Suprapubic skin (tissue), 4 donors: ENCODE measurements at regions not wholly inside any gene's neighbourhood (a gene's known extent, or its start where the extent isn't known, plus 50 kb on each side); places are given as distances from the start of the nearest gene placed in this dataset.

ENCODE experiments used
- DNase-seq, 2 donors: peaks; one replicate each; pipeline ENCODE4 v3.0.0-alpha.2; 2019; ENCODE audit warnings: low spot score in 2 of 2
- H3K27ac ChIP-seq: fragments of 200-600 bp; sonication (generic); one replicate; pipeline ENCODE4 v1.5.1; 2019
- H3K27me3 ChIP-seq: fragments of 200-600 bp; sonication (generic); one replicate; pipeline ENCODE4 v1.5.1; 2019
- H3K36me3 ChIP-seq: fragments of 200-600 bp; sonication (generic); one replicate; pipeline ENCODE4 v1.5.1; 2019
- H3K4me1 ChIP-seq: fragments of 200-600 bp; sonication (generic); one replicate; pipeline ENCODE4 v1.5.1; 2019
- H3K4me3 ChIP-seq: fragments of 200-600 bp; sonication (generic); one replicate; pipeline ENCODE4 v1.5.1; 2019; ENCODE audit warnings: mild to moderate bottlenecking
- H3K9me3 ChIP-seq: fragments of 200-600 bp; sonication (generic); one replicate; pipeline ENCODE4 v1.5.1; 2019
- CTCF ChIP-seq, 2 donors: fragments of 200-600 bp in 1 of 2; fragments of 450-650 bp in 1 of 2; sonication (generic) in 1 of 2; IDR thresholded peaks; one replicate each; pipeline ENCODE4 v1.5.1; 2016 to 2019; ENCODE audit warnings: antibody characterized with exemption in 2 of 2, mild to moderate bottlenecking in 1 of 2, moderate library complexity in 1 of 2
- EP300 ChIP-seq: sonication (generic); formaldehyde crosslinking; IDR thresholded peaks from one replicate; pipeline ENCODE4 v1.6.1; 2017; ENCODE audit warnings: antibody characterized with exemption
- POLR2A ChIP-seq, 2 donors: fragments of 450-650 bp; IDR thresholded peaks; one replicate each; pipeline ENCODE4 v1.6.1; 2017; ENCODE audit warnings: antibody characterized with exemption in 2 of 2, mild to moderate bottlenecking in 2 of 2, moderate library complexity in 2 of 2
- POLR2AphosphoS5 ChIP-seq, 3 donors: sonication (generic); formaldehyde crosslinking; IDR thresholded peaks; one replicate each; pipeline ENCODE4 v1.6.1; 2017; ENCODE audit warnings: antibody characterized with exemption in 3 of 3
- WGBS: methylation state at CpG from one replicate; pipeline ENCODE4 v1.1.5; 2018; 5-methylcytosine and 5-hydroxymethylcytosine counted together

GRCh38 chr7:136501151-136501550 lies 367.3 kb upstream of the CHRM2 start:
- 80% methylated on average over 3 of the region's 3 CpGs for WGBS
- no peaks in the 10 kb centered on the region for H3K4me1 ChIP-seq

GRCh38 chr7:136496551-136496950 lies 371.9 kb upstream of the CHRM2 start:
- Histone ChIP-seq H3K27ac (no peak overlapping the region), H3K9me3 (no peaks in the 10 kb centered on the region), H3K4me3 (no peak overlapping the region), H3K36me3 (no peaks in the 10 kb centered on the region), H3K27me3 (no peaks in the 10 kb centered on the region), H3K4me1 (no peaks in the 10 kb centered on the region)
- DNase-seq, result no peak
- 55% methylated on average over 2 of the region's 2 CpGs for WGBS
- no peak for TF ChIP-seq POLR2A (IDR thresholded peaks at IDR 0.05)
- TF ChIP-seq POLR2AphosphoS5 (IDR thresholded peaks at IDR 0.05), result no peak
- TF ChIP-seq EP300, result no peak
- TF ChIP-seq CTCF (IDR thresholded peaks at IDR 0.05), result no peak

More at GRCh38 chr7:136501151-136501550, 367.3 kb upstream of the CHRM2 start:
- no peaks in the 10 kb centered on the region for H3K36me3 ChIP-seq
- H3K27me3 ChIP-seq, result no peaks in the 10 kb centered on the region
- DNase-seq, result no peak
- no peak overlapping the region for H3K27ac ChIP-seq
- TF ChIP-seq EP300 (no peak), CTCF (IDR thresholded peaks at IDR 0.05) (no peak), POLR2A (IDR thresholded peaks at IDR 0.05) (no peak), POLR2AphosphoS5 (IDR thresholded peaks at IDR 0.05) (no peak)
- H3K9me3 ChIP-seq, result no peaks in the 10 kb centered on the region
- no peak overlapping the region for H3K4me3 ChIP-seq

- 75% methylated on average over 4 of the region's 4 CpGs for WGBS
These were observed 373.4 kb upstream of the CHRM2 start for GRCh38 chr7:136495081-136495480.

GRCh38 chr7:136492366-136492765 lies 376.1 kb upstream of the CHRM2 start:
- no peaks in the 10 kb centered on the region for H3K27me3 ChIP-seq
- H3K36me3 ChIP-seq, result no peaks in the 10 kb centered on the region
- WGBS, result 63% methylated on average over 4 of the region's 4 CpGs
- no peak for TF ChIP-seq POLR2AphosphoS5 (IDR thresholded peaks at IDR 0.05)
- DNase-seq, result no peak
- no peaks in the 10 kb centered on the region for H3K4me1 ChIP-seq
- no peaks in the 10 kb centered on the region for H3K9me3 ChIP-seq
- no peak overlapping the region for H3K4me3 ChIP-seq
- no peak overlapping the region for H3K27ac ChIP-seq

More at GRCh38 chr7:136495081-136495480, 373.4 kb upstream of the CHRM2 start:
- no peak overlapping the region for H3K4me3 ChIP-seq
- no peaks in the 10 kb centered on the region for H3K4me1 ChIP-seq
- DNase-seq, result no peak
- no peaks in the 10 kb centered on the region for H3K9me3 ChIP-seq
- no peaks in the 10 kb centered on the region for H3K36me3 ChIP-seq
- H3K27me3 ChIP-seq, result no peaks in the 10 kb centered on the region
- H3K27ac ChIP-seq, result no peak overlapping the region
- TF ChIP-seq CTCF (IDR thresholded peaks at IDR 0.05), result no peak
- TF ChIP-seq POLR2AphosphoS5 (IDR thresholded peaks at IDR 0.05), result no peak
- TF ChIP-seq EP300, result no peak
- TF ChIP-seq POLR2A (IDR thresholded peaks at IDR 0.05), result no peak

- no peak overlapping the region for H3K27ac ChIP-seq
- no peak for DNase-seq
- no peaks in the 10 kb centered on the region for H3K9me3 ChIP-seq
- no peak overlapping the region for H3K4me3 ChIP-seq
- TF ChIP-seq CTCF (IDR thresholded peaks at IDR 0.05), result no peak
- TF ChIP-seq POLR2AphosphoS5 (IDR thresholded peaks at IDR 0.05), result no peak
- no peak for TF ChIP-seq POLR2A (IDR thresholded peaks at IDR 0.05)
- TF ChIP-seq EP300, result no peak
- no peaks in the 10 kb centered on the region for H3K4me1 ChIP-seq
- H3K27me3 ChIP-seq, result no peaks in the 10 kb centered on the region
- no peaks in the 10 kb centered on the region for H3K36me3 ChIP-seq
These were observed 378.6 kb upstream of the CHRM2 start for GRCh38 chr7:136489808-136490207.

- Histone ChIP-seq H3K4me1 (no peaks in the 10 kb centered on the region), H3K9me3 (peaks cover 9% of the 10 kb centered on the region), H3K4me3 (no peak overlapping the region), H3K36me3 (no peaks in the 10 kb centered on the region), H3K27me3 (no peaks in the 10 kb centered on the region), H3K27ac (no peak overlapping the region)
- DNase-seq, result no peak
- 58% methylated on average over 4 of the region's 4 CpGs for WGBS
- no peak for TF ChIP-seq POLR2AphosphoS5 (IDR thresholded peaks at IDR 0.05)
- TF ChIP-seq CTCF (IDR thresholded peaks at IDR 0.05), result no peak
These were observed 387.6 kb upstream of the CHRM2 start for GRCh38 chr7:136480901-136481300.
